ENCODE measurements at regions not wholly inside any gene's neighbourhood (a gene's known extent, or its start where the extent isn't known, plus 50 kb on each side); places are given as distances from the start of the nearest gene placed in this dataset.

DNA sequence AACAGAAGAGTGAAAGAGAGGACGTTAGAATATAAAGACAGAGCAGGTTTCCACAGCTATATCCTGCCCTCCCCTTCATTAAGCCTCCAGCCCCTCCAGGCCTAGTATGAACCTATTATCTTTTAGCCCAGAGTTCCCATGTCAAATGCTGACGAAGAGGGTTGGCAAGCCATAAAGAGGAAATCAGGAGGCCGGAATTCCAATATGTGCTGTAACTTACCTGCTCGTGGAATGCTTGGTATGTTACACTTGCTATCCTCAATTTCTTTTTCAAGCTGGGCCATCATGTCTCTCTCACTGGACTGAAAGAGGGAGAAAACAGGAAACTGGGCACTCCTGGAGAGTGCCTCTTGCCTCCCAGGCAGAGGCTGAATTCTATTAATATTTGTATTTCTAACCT lies 264.1 kb downstream of the TRIB2 start:
- no TSS peak for BruUV-seq (replicated peaks)
- POLR2A ChIA-PET = no interaction called here
- dilution Hi-C loops (cut with MboI; ENCODE audit: extremely low pct_ligation_motif_present, low sequenced_read_pairs) = no loop called here

More for the DNA sequence above, 264.1 kb downstream of the TRIB2 start:
- Histone ChIP-seq H3K79me2 (ENCODE audit: control insufficient read depth, insufficient read depth, low read length) (no peaks in the 10 kb centered on the region), H2AFZ (ENCODE audit: low read depth, low read length) (no peak overlapping the region), H3K36me3 (ENCODE audit: control insufficient read depth in 2 of 2, extremely low read depth in 1 of 2, insufficient read depth in 2 of 2, low read length in 2 of 2) (no peaks in the 10 kb centered on the region), H3K4me3 (replicated peaks in 1 of 3; ENCODE audit: insufficient read depth in 1 of 3, low read depth in 1 of 3, low read length in 3 of 3) (no peak overlapping the region), H3K9ac (replicated peaks; ENCODE audit: extremely low read depth, insufficient read depth, low read length) (no peak overlapping the region), H3K9me1 (replicated peaks; ENCODE audit: control insufficient read depth, extremely low read depth, insufficient read depth, low read length) (no peaks in the 10 kb centered on the region), H4K20me1 (replicated peaks; ENCODE audit: control insufficient read depth, extremely low read depth, insufficient read depth, low read length) (no peaks in the 10 kb centered on the region), H3K27me3 (ENCODE audit: control insufficient read depth in 2 of 2, insufficient read depth in 2 of 2, low read length in 2 of 2) (no peaks in the 10 kb centered on the region), H3K9me3 (replicated peaks; ENCODE audit: control insufficient read depth, insufficient read depth, low read length) (no peaks in the 10 kb centered on the region), H3K27ac (ENCODE audit: insufficient read depth, low read depth, low read length) (no peak overlapping the region), H3K4me2 (ENCODE audit: insufficient read depth, low read length) (no peak overlapping the region), H3K4me1 (ENCODE audit: control insufficient read depth, extremely low read depth, insufficient read depth, low read length) (peaks cover 21% of the 10 kb centered on the region)
- CTCF ChIA-PET = interaction anchor here (1.0 kb wide), 1 partner anchor 26 kb away, joined by 3 read pairs; no protein-coding TSS in a partner anchor
- intact Hi-C loops (cut with micrococcal nuclease) = loop anchor here (5.0 kb wide), 1 partner anchor 309 kb away; no protein-coding TSS in a partner anchor
- FAIRE-seq (no peak), DNase-seq (ENCODE audit: low read depth, low spot score) (peak; percentile 36)
- TF ChIP-seq FOS (IDR thresholded peaks at IDR 0.05; ENCODE audit: borderline replicate concordance, insufficient read depth, low read length) = no peak
- TF ChIP-seq, protein P1, sequence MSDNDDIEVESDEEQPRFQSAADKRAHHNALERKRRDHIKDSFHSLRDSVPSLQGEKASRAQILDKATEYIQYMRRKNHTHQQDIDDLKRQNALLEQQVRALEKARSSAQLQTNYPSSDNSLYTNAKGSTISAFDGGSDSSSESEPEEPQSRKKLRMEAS (IDR thresholded peaks at IDR 0.05; ENCODE audit: insufficient read depth, insufficient read length) = no peak
- TF ChIP-seq POLR2AphosphoS5 (IDR thresholded peaks at IDR 0.05; ENCODE audit: insufficient read depth, low read depth, low read length) = no peak
- TF ChIP-seq GATA2 (IDR thresholded peaks at IDR 0.05; ENCODE audit: insufficient read depth, insufficient read length, low read depth, low read length) = no peak
- TF ChIP-seq, protein P2, sequence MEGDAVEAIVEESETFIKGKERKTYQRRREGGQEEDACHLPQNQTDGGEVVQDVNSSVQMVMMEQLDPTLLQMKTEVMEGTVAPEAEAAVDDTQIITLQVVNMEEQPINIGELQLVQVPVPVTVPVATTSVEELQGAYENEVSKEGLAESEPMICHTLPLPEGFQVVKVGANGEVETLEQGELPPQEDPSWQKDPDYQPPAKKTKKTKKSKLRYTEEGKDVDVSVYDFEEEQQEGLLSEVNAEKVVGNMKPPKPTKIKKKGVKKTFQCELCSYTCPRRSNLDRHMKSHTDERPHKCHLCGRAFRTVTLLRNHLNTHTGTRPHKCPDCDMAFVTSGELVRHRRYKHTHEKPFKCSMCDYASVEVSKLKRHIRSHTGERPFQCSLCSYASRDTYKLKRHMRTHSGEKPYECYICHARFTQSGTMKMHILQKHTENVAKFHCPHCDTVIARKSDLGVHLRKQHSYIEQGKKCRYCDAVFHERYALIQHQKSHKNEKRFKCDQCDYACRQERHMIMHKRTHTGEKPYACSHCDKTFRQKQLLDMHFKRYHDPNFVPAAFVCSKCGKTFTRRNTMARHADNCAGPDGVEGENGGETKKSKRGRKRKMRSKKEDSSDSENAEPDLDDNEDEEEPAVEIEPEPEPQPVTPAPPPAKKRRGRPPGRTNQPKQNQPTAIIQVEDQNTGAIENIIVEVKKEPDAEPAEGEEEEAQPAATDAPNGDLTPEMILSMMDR (IDR thresholded peaks at IDR 0.05; ENCODE audit: extremely low read depth in 1 of 2, insufficient read depth in 1 of 2, low read depth in 1 of 2, low read length in 2 of 2) = no peak
- no peak for TF ChIP-seq MYC (IDR thresholded peaks at IDR 0.05; ENCODE audit: low read depth, low read length)
- no peak for TF ChIP-seq POLR2A (IDR thresholded peaks at IDR 0.05; ENCODE audit: low read depth, low read length)
- no peak for TF ChIP-seq JUN (IDR thresholded peaks at IDR 0.05; ENCODE audit: borderline replicate concordance, insufficient read depth, insufficient read length, low read depth)
- no peak for TF ChIP-seq EZH2 (IDR thresholded peaks at IDR 0.05; ENCODE audit: borderline replicate concordance, low read depth, low read length, severe bottlenecking)

All from endothelial cell of umbilical vein (primary cell).